Osteoblast (primary cell): ENCODE measurements at regions not wholly inside any gene's neighbourhood (a gene's known extent, or its start where the extent isn't known, plus 50 kb on each side); places are given as distances from the start of the nearest gene placed in this dataset.

Source experiments
- DNase-seq: peaks from one replicate; pipeline ENCODE4 v3.0.0; 2011; ENCODE audit warnings: low spot score, mixed read lengths; ENCODE audit not compliant: insufficient read length; ENCODE audit errors: missing footprints
- H2AFZ ChIP-seq: 2 replicates; pipeline ENCODE4 v1.6.0; 2011; ENCODE audit warnings: mild to moderate bottlenecking, low read length
- H3K27ac ChIP-seq: 2 replicates; pipeline ENCODE4 v1.5.1; 2011; ENCODE audit warnings: mild to moderate bottlenecking, low read depth, low read length, moderate library complexity
- H3K27me3 ChIP-seq: 2 replicates; pipeline ENCODE4 v1.6.0; 2012; ENCODE audit warnings: mild to moderate bottlenecking, control low read depth, inconsistent platforms, low read length, moderate library complexity; ENCODE audit not compliant: insufficient read depth
- H3K36me3 ChIP-seq: 2 replicates; pipeline ENCODE4 v1.5.1; 2011; ENCODE audit warnings: mild to moderate bottlenecking, low read length, control low read depth, moderate library complexity; ENCODE audit not compliant: insufficient read depth
- H3K4me1 ChIP-seq: 2 replicates; pipeline ENCODE4 v1.5.1; 2011; ENCODE audit warnings: mild to moderate bottlenecking, low read length, control low read depth, moderate library complexity; ENCODE audit not compliant: insufficient read depth
- H3K4me2 ChIP-seq: 2 replicates; pipeline ENCODE4 v1.6.0; 2011; ENCODE audit warnings: mild to moderate bottlenecking, low read length; ENCODE audit not compliant: insufficient read depth
- H3K4me3 ChIP-seq: fragments of 200-600 bp; sonication (generic); 3 replicates; pipeline ENCODE4 v1.5.1; 2012; ENCODE audit warnings: mild to moderate bottlenecking, low read length, inconsistent platforms; ENCODE audit not compliant: insufficient read depth
- H3K79me2 ChIP-seq: 2 replicates; pipeline ENCODE4 v1.6.0; 2012; ENCODE audit warnings: mild to moderate bottlenecking, low read length, control low read depth, inconsistent platforms; ENCODE audit not compliant: insufficient read depth
- H3K9me3 ChIP-seq: 2 replicates; pipeline ENCODE4 v1.5.1; 2011; ENCODE audit warnings: low read depth, low read length, control low read depth
- H4K20me1 ChIP-seq: 2 replicates; pipeline ENCODE4 v1.6.0; 2012; ENCODE audit warnings: mild to moderate bottlenecking, low read length, control low read depth; ENCODE audit not compliant: insufficient read depth
- TF ChIP-seq, protein P1 (sequence below): IDR thresholded peaks from 2 replicates; pipeline ENCODE4 v1.5.1; 2011; ENCODE audit warnings: mild to moderate bottlenecking, low read depth, low read length, moderate library complexity; ENCODE audit errors: extremely low read depth

DNA sequence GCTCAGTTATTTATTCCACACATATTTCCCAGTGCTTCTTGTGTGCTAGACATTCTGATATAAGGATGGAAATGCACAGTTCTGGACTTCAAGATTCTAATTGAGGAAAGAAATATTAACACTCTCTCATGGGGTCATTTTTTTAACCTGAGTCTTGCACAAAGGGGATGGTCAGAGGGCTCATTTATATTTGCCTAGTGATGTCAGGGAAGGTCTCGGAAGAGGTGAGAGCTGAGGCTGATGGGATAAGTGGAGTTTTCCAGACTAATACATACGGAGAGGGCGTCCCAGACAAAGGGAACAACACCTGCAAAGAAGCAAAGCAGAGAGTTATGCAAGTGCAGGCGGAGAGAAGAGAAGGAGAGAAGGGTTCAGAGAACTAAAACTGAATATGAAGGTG, 1304.6 kb upstream of the TENM4 start:
- H3K4me1 ChIP-seq: no peaks in the 10 kb centered on the region
- no peak overlapping the region for H3K4me2 ChIP-seq
- no peaks in the 10 kb centered on the region for H3K36me3 ChIP-seq
- no peak overlapping the region for H2AFZ ChIP-seq
- TF ChIP-seq, protein P1, sequence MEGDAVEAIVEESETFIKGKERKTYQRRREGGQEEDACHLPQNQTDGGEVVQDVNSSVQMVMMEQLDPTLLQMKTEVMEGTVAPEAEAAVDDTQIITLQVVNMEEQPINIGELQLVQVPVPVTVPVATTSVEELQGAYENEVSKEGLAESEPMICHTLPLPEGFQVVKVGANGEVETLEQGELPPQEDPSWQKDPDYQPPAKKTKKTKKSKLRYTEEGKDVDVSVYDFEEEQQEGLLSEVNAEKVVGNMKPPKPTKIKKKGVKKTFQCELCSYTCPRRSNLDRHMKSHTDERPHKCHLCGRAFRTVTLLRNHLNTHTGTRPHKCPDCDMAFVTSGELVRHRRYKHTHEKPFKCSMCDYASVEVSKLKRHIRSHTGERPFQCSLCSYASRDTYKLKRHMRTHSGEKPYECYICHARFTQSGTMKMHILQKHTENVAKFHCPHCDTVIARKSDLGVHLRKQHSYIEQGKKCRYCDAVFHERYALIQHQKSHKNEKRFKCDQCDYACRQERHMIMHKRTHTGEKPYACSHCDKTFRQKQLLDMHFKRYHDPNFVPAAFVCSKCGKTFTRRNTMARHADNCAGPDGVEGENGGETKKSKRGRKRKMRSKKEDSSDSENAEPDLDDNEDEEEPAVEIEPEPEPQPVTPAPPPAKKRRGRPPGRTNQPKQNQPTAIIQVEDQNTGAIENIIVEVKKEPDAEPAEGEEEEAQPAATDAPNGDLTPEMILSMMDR: no peak
- DNase-seq: no peak
- H3K27ac ChIP-seq: no peak overlapping the region
- no peak overlapping the region for H3K4me3 ChIP-seq
- peaks cover 4% of the 10 kb centered on the region for H3K9me3 ChIP-seq
- H3K79me2 ChIP-seq: no peaks in the 10 kb centered on the region
- H4K20me1 ChIP-seq: no peaks in the 10 kb centered on the region
- H3K27me3 ChIP-seq: no peaks in the 10 kb centered on the region

DNA sequence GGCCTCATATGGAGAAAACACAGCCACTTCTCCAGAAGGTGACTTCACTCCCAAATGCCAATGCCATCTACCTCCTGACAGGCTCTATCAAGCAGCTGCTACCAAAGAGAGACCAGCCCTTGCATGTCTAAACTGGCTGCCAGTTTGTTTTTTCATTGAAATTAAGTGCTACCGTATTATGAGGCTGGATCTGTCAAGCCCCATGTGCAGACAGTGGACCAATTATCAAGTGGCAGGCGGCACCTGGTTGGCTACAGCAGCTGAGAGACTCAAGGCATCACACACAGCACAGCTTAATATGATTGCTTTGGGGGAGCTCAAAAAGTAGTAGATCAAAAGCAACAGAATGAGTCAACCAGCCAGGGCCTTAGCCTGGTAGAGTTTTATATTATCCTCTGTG, 1293.0 kb upstream of the TENM4 start:
- H4K20me1 ChIP-seq: no peaks in the 10 kb centered on the region
- no peak for DNase-seq
- TF ChIP-seq, protein P1: no peak
- no peak overlapping the region for H3K4me3 ChIP-seq
- no peak overlapping the region for H3K27ac ChIP-seq
- no peaks in the 10 kb centered on the region for H3K79me2 ChIP-seq
- H3K36me3 ChIP-seq: no peaks in the 10 kb centered on the region
- no peaks in the 10 kb centered on the region for H3K9me3 ChIP-seq
- no peaks in the 10 kb centered on the region for H3K27me3 ChIP-seq
- no peaks in the 10 kb centered on the region for H3K4me1 ChIP-seq
- H3K4me2 ChIP-seq: no peak overlapping the region
- no peak overlapping the region for H2AFZ ChIP-seq

DNA sequence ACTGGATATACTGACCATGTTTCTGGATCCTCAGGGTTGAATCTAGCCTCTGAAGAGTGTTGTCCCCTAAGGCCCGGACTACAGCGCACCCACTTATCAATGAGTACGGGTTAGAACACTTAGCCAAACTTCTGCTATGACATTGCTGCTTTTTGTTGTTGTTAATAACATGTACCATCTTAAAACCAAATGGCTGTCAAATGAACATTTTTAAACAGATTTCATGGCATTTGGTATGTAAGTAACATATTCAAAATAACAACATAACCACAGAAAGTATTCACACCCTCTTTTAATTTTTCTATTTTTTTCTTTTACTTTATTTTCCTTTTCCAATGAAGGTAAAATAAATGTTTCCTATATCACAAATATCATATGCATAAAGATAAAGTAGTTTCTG, 1292.5 kb upstream of the TENM4 start:
- no peak for DNase-seq

DNA sequence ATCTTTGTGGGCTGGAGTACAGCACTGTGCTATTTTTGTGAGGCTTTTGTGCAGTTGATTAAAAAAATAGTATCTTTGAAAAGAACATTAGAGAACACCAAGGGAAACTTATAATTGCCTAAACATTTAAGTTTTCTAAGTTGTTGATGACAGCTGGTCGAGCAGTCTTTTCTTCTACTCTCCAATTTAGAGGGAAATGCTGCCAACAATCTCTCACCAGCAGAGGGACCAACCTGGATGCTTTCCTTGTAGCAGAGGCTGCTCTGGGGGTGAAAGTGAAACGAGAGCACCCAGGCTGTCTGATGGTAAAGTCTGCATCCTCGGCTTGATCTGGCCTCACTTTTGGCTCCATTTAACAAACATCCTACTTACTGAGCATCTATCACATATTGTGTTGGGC, 1286.5 kb upstream of the TENM4 start:
- H3K4me2 ChIP-seq: no peak overlapping the region
- no peaks in the 10 kb centered on the region for H4K20me1 ChIP-seq
- TF ChIP-seq, protein P1: no peak
- peaks cover 2% of the 10 kb centered on the region for H3K9me3 ChIP-seq
- DNase-seq: no peak
- H3K79me2 ChIP-seq: no peaks in the 10 kb centered on the region
- H3K4me1 ChIP-seq: no peaks in the 10 kb centered on the region
- no peaks in the 10 kb centered on the region for H3K27me3 ChIP-seq
- H3K36me3 ChIP-seq: no peaks in the 10 kb centered on the region
- H3K27ac ChIP-seq: no peak overlapping the region
- H3K4me3 ChIP-seq: no peak overlapping the region
- no peak overlapping the region for H2AFZ ChIP-seq

More for the DNA sequence above, 1292.5 kb upstream of the TENM4 start:
- H3K9me3 ChIP-seq: no peaks in the 10 kb centered on the region
- TF ChIP-seq, protein P1: no peak
- no peaks in the 10 kb centered on the region for H3K27me3 ChIP-seq
- H3K4me2 ChIP-seq: no peak overlapping the region
- H3K79me2 ChIP-seq: no peaks in the 10 kb centered on the region
- no peak overlapping the region for H2AFZ ChIP-seq
- H3K4me3 ChIP-seq: no peak overlapping the region
- H3K36me3 ChIP-seq: no peaks in the 10 kb centered on the region
- H4K20me1 ChIP-seq: no peaks in the 10 kb centered on the region
- no peaks in the 10 kb centered on the region for H3K4me1 ChIP-seq
- no peak overlapping the region for H3K27ac ChIP-seq
